DMS 273 (cell line): ENCODE measurements at regions not wholly inside any gene's neighbourhood (a gene's known extent, or its start where the extent isn't known, plus 50 kb on each side); places are given as distances from the start of the nearest gene placed in this dataset.

ENCODE experiments used
- DNase-seq: peaks from one replicate; lab custom pipeline; 2025; ENCODE audit not compliant: unreplicated experiment; lab: John Stamatoyannopoulos, UW

- no peak for DNase-seq
Observed at GRCh38 chr5:68776381-68776780, 317.4 kb upstream of the SLC30A5 start.

- DNase-seq = no peak
Observed at GRCh38 chr5:68777135-68777534, 316.7 kb upstream of the SLC30A5 start.

GRCh38 chr5:68778484-68778883 lies 315.3 kb upstream of the SLC30A5 start:
- DNase-seq = no peak

- no peak for DNase-seq
Observed at GRCh38 chr5:68780299-68780955, 313.4 kb upstream of the SLC30A5 start.

GRCh38 chr5:68793074-68793473 lies 300.7 kb upstream of the SLC30A5 start:
- no peak for DNase-seq

GRCh38 chr5:68793993-68794392 lies 299.8 kb upstream of the SLC30A5 start:
- DNase-seq = no peak

GRCh38 chr5:68795190-68795589 lies 298.6 kb upstream of the SLC30A5 start:
- DNase-seq = no peak

GRCh38 chr5:68798877-68799843 lies 294.7 kb upstream of the SLC30A5 start:
- DNase-seq = no peak

GRCh38 chr5:68802430-68802829 lies 291.4 kb upstream of the SLC30A5 start:
- DNase-seq = no peak

- no peak for DNase-seq
Observed at GRCh38 chr5:68803881-68804319, 289.9 kb upstream of the SLC30A5 start.

GRCh38 chr5:68804343-68804742 lies 289.5 kb upstream of the SLC30A5 start:
- DNase-seq = no peak

GRCh38 chr5:68805444-68805843 lies 288.4 kb upstream of the SLC30A5 start:
- DNase-seq = no peak

- DNase-seq = no peak
Observed at GRCh38 chr5:68817632-68818031, 276.2 kb upstream of the SLC30A5 start.

GRCh38 chr5:68818057-68818695 lies 275.6 kb upstream of the SLC30A5 start:
- peak; percentile 44 for DNase-seq

- DNase-seq = peak; percentile 44
Observed at GRCh38 chr5:68818870-68819269, 274.9 kb upstream of the SLC30A5 start.

- no peak for DNase-seq
Observed at GRCh38 chr5:68821056-68821455, 272.8 kb upstream of the SLC30A5 start.

GRCh38 chr5:68822796-68823195 lies 271.0 kb upstream of the SLC30A5 start:
- DNase-seq = no peak

- no peak for DNase-seq
Observed at GRCh38 chr5:68823301-68823700, 270.5 kb upstream of the SLC30A5 start.

GRCh38 chr5:68830377-68830898 lies 263.4 kb upstream of the SLC30A5 start:
- no peak for DNase-seq

GRCh38 chr5:68834491-68834981 lies 259.3 kb upstream of the SLC30A5 start:
- no peak for DNase-seq

- no peak for DNase-seq
Observed at GRCh38 chr5:68838157-68838718, 255.6 kb upstream of the SLC30A5 start.
